ENCODE measurements at regions not wholly inside any gene's neighbourhood (a gene's known extent, or its start where the extent isn't known, plus 50 kb on each side); places are given as distances from the start of the nearest gene placed in this dataset.

DNA sequence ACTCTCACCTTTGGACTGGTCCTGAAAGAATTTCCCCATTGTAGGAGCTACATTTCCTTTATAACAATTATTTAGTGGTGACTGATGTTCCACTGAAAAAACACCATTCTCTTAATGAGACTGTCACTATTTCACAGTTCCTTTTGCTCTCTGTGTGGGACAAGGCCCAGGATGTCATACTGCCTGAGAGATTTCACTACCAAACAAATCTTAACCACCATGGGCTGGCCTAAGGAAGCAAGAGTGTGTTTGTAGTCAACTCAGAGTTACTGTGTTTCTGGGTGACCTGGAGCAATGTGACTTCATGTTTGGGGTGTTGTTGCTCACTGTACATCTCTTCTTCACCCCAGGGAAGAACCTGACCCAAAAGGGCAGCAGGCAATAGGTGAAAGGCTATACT lies 50.1 kb upstream of the ZNF608 start:
- Mint-ChIP-seq H3K27me3 (ENCODE audit: insufficient read depth) (peaks cover 3% of the 10 kb centered on the region), H3K9me3 (no peaks in the 10 kb centered on the region), H3K36me3 (ENCODE audit: low read depth) (no peaks in the 10 kb centered on the region), H3K4me1 (peaks cover 5% of the 10 kb centered on the region), H3K27ac (no peak overlapping the region), H3K4me3 (no peak overlapping the region)
- Histone ChIP-seq H3K4me3 (ENCODE audit: low read length) (no peak overlapping the region), H3K27ac (ENCODE audit: low read depth, low read length) (no peak overlapping the region), H3K4me1 (ENCODE audit: control insufficient read depth, insufficient read depth, low read length) (no peaks in the 10 kb centered on the region), H3K9me3 (ENCODE audit: control insufficient read depth, low read length) (no peaks in the 10 kb centered on the region), H3K27me3 (ENCODE audit: control insufficient read depth, insufficient read depth, low read length, poor library complexity, severe bottlenecking) (no peaks in the 10 kb centered on the region), H3K36me3 (ENCODE audit: control insufficient read depth, insufficient read depth, low read length) (no peaks in the 10 kb centered on the region), H3K9ac (ENCODE audit: extremely low read depth, low read length, poor library complexity, severe bottlenecking) (no peak overlapping the region)
- no peak for DNase-seq
- TF ChIP-seq, protein P1, sequence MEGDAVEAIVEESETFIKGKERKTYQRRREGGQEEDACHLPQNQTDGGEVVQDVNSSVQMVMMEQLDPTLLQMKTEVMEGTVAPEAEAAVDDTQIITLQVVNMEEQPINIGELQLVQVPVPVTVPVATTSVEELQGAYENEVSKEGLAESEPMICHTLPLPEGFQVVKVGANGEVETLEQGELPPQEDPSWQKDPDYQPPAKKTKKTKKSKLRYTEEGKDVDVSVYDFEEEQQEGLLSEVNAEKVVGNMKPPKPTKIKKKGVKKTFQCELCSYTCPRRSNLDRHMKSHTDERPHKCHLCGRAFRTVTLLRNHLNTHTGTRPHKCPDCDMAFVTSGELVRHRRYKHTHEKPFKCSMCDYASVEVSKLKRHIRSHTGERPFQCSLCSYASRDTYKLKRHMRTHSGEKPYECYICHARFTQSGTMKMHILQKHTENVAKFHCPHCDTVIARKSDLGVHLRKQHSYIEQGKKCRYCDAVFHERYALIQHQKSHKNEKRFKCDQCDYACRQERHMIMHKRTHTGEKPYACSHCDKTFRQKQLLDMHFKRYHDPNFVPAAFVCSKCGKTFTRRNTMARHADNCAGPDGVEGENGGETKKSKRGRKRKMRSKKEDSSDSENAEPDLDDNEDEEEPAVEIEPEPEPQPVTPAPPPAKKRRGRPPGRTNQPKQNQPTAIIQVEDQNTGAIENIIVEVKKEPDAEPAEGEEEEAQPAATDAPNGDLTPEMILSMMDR (conservative IDR thresholded peaks at IDR 0.05): no peak

DNA sequence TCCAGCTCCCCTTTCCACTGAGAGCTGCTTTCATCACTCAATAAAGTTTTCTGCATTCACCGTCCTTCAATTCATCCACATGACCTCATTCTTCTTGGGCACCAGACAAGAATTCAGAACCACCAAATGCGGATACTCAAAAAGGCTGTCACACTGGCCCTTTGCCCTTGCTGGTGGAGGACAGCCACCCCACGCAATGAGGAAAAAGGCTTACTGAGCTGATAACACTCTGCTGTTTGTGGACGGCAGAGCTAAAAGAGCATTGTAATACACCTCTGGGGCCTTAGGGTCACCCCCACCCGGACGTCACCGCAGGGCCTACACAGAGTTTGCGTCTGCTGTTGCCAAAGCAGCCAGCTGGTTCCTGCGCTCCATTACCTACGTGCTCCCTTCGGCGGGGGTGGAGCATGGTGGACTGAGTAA lies 51.2 kb upstream of the ZNF608 start:
- no peak for DNase-seq
- Histone ChIP-seq H3K27me3 (ENCODE audit: control insufficient read depth, insufficient read depth, low read length, poor library complexity, severe bottlenecking) (no peaks in the 10 kb centered on the region), H3K36me3 (ENCODE audit: control insufficient read depth, insufficient read depth, low read length) (no peaks in the 10 kb centered on the region), H3K27ac (ENCODE audit: low read depth, low read length) (no peak overlapping the region), H3K4me1 (ENCODE audit: control insufficient read depth, insufficient read depth, low read length) (no peaks in the 10 kb centered on the region), H3K4me3 (ENCODE audit: low read length) (no peak overlapping the region), H3K9me3 (ENCODE audit: control insufficient read depth, low read length) (no peaks in the 10 kb centered on the region), H3K9ac (ENCODE audit: extremely low read depth, low read length, poor library complexity, severe bottlenecking) (no peak overlapping the region)
- Mint-ChIP-seq H3K36me3 (ENCODE audit: low read depth) (no peaks in the 10 kb centered on the region), H3K4me1 (peaks cover 5% of the 10 kb centered on the region), H3K9me3 (no peaks in the 10 kb centered on the region), H3K27me3 (ENCODE audit: insufficient read depth) (peaks cover 3% of the 10 kb centered on the region), H3K27ac (no peak overlapping the region), H3K4me3 (no peak overlapping the region)
- 89 to 92% methylated on average over 7 to 12 of the region's 12 CpGs for WGBS, 2 experiments (ENCODE audit: insufficient coverage in 1 of 2, insufficient read length in 1 of 2)
- TF ChIP-seq, protein P1 (conservative IDR thresholded peaks at IDR 0.05): no peak

DNA sequence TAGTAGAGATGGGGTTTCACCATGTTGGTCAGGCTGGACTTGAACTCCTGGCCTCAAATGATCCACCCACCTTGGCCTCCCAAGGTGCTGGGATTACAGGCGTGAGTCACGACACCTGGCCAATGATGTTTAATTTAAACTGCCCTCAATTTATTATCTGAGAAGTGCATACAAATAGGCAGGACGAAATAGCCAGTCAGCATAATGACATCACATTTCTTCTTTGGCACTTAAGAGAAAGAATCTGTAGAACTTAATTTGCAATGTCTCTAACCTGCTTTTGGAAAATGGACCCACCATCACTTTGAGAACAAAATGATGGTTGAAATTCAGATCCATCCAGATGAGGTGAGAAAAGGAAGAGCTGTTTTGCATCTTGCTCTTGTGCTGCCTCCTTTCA lies 52.5 kb upstream of the ZNF608 start:
- H3K9me3 ChIP-seq (ENCODE audit: control insufficient read depth, low read length): no peaks in the 10 kb centered on the region
- WGBS, 2 experiments (ENCODE audit: insufficient coverage in 1 of 2, insufficient read length in 1 of 2): 96 to 100% methylated on average over 3 of the region's 3 CpGs
- no peak overlapping the region for H3K9ac ChIP-seq (ENCODE audit: extremely low read depth, low read length, poor library complexity, severe bottlenecking)
- H3K36me3 ChIP-seq (ENCODE audit: control insufficient read depth, insufficient read depth, low read length): no peaks in the 10 kb centered on the region
- Mint-ChIP-seq H3K9me3 (no peaks in the 10 kb centered on the region), H3K4me1 (peaks cover 7% of the 10 kb centered on the region), H3K4me3 (no peak overlapping the region), H3K36me3 (ENCODE audit: low read depth) (no peaks in the 10 kb centered on the region), H3K27ac (no peak overlapping the region), H3K27me3 (ENCODE audit: insufficient read depth) (peaks cover 3% of the 10 kb centered on the region)
- no peak for DNase-seq
- H3K4me1 ChIP-seq (ENCODE audit: control insufficient read depth, insufficient read depth, low read length): no peaks in the 10 kb centered on the region
- H3K4me3 ChIP-seq (ENCODE audit: low read length): no peak overlapping the region
- no peak overlapping the region for H3K27ac ChIP-seq (ENCODE audit: low read depth, low read length)
- TF ChIP-seq, protein P1 (conservative IDR thresholded peaks at IDR 0.05): no peak
- H3K27me3 ChIP-seq (ENCODE audit: control insufficient read depth, insufficient read depth, low read length, poor library complexity, severe bottlenecking): no peaks in the 10 kb centered on the region
